ENCODE measurements at regions not wholly inside any gene's neighbourhood (a gene's known extent, or its start where the extent isn't known, plus 50 kb on each side); places are given as distances from the start of the nearest gene placed in this dataset.
A peak's percentile ranks its signal among the peaks of the same experiment; 100 is the strongest.

- DNase-seq = no peak
Observed at GRCh38 chr3:135885885-135886284, 79.6 kb upstream of the PPP2R3A start.

- no peak for DNase-seq
Observed at GRCh38 chr3:135887220-135887619, 78.3 kb upstream of the PPP2R3A start.

- DNase-seq = no peak
Observed at GRCh38 chr3:135889443-135889842, 76.1 kb upstream of the PPP2R3A start.

- no peak for DNase-seq
Observed at GRCh38 chr3:135891121-135891520, 74.4 kb upstream of the PPP2R3A start.

- DNase-seq = peak; percentile 21
Observed at GRCh38 chr3:135895106-135895733, 70.3 kb upstream of the PPP2R3A start.

GRCh38 chr3:135895734-135896121 lies 69.8 kb upstream of the PPP2R3A start:
- no peak for DNase-seq

- DNase-seq = no peak
Observed at GRCh38 chr3:135896613-135897012, 68.9 kb upstream of the PPP2R3A start.

GRCh38 chr3:135897715-135898114 lies 67.8 kb upstream of the PPP2R3A start:
- no peak for DNase-seq

GRCh38 chr3:135898774-135899173 lies 66.8 kb upstream of the PPP2R3A start:
- DNase-seq = no peak

GRCh38 chr3:135905058-135905724 lies 60.3 kb upstream of the PPP2R3A start:
- DNase-seq = no peak

- DNase-seq = no peak
Observed at GRCh38 chr3:135907422-135908165, 57.9 kb upstream of the PPP2R3A start.

- no peak for DNase-seq
Observed at GRCh38 chr3:135908225-135908624, 57.3 kb upstream of the PPP2R3A start.

GRCh38 chr3:135908737-135909136 lies 56.8 kb upstream of the PPP2R3A start:
- DNase-seq = no peak

GRCh38 chr3:135911110-135911509 lies 54.4 kb upstream of the PPP2R3A start:
- DNase-seq = no peak

- DNase-seq = no peak
Observed at GRCh38 chr3:135915206-135915605, 50.3 kb upstream of the PPP2R3A start.

All from activated CD8-positive, alpha-beta memory T cell treated with anti-CD3 and anti-CD28 coated beads, Interleukin-2, amount 50 U/mL, for 4 hours (primary cell).